H1 (cell line): ENCODE measurements at regions not wholly inside any gene's neighbourhood (a gene's known extent, or its start where the extent isn't known, plus 50 kb on each side); places are given as distances from the start of the nearest gene placed in this dataset.

Source experiments
- CTCF ChIA-PET: fragments of 300-600 bp; sonication (Branson Sonifier 250); formaldehyde crosslinking; loops from one replicate; lab custom pipeline; 2021; ENCODE audit not compliant: partially characterized antibody; lab: Charles Lee
- POLR2A ChIA-PET: fragments of 300-600 bp; sonication (Branson Sonifier 250); formaldehyde crosslinking; loops from one replicate; lab custom pipeline; 2021; ENCODE audit warnings: inconsistent platforms; ENCODE audit not compliant: partially characterized antibody; lab: Charles Lee
- DNase-seq, 2 experiments: peaks; one replicate each; pipeline versions ENCODE4 v3.0.0 to v3.0.0-alpha.2; 2010 to 2022; ENCODE audit warnings: low spot score in 2 of 2, low read depth in 1 of 2, mixed read lengths in 1 of 2
- FAIRE-seq: peaks from 2 replicates; lab custom pipeline; 2011; peaks lifted over from hg19 to GRCh38; lab: Jason Lieb, UNC
- H2AFZ ChIP-seq: 2 replicates; pipeline ENCODE4 v1.8.1; 2012; ENCODE audit warnings: low read length, inconsistent platforms
- H2AK5ac ChIP-seq: 2 replicates; pipeline ENCODE4 v1.6.1; 2013; ENCODE audit warnings: low read depth, low read length
- H2BK120ac ChIP-seq: replicated peaks from 2 replicates; pipeline ENCODE3; 2013; ENCODE audit warnings: low read depth, low read length, inconsistent platforms
- H2BK12ac ChIP-seq: 2 replicates; pipeline ENCODE4 v1.6.1; 2013; ENCODE audit warnings: low read depth, low read length
- H2BK15ac ChIP-seq: 2 replicates; pipeline ENCODE4 v1.6.1; 2013; ENCODE audit warnings: low read length
- H2BK20ac ChIP-seq: 2 replicates; pipeline ENCODE4 v1.6.1; 2013; ENCODE audit warnings: low read length
- H2BK5ac ChIP-seq: 2 replicates; pipeline ENCODE4 v1.6.1; 2013; ENCODE audit warnings: low read depth, low read length
- H3K14ac ChIP-seq: 2 replicates; pipeline ENCODE4 v1.6.1; 2013; ENCODE audit warnings: inconsistent platforms; ENCODE audit not compliant: insufficient read length
- H3K18ac ChIP-seq: 2 replicates; pipeline ENCODE4 v1.6.1; 2013; ENCODE audit warnings: low read length; ENCODE audit errors: extremely low read depth
- H3K23ac ChIP-seq: 2 replicates; pipeline ENCODE4 v1.6.1; 2013; ENCODE audit warnings: inconsistent platforms; ENCODE audit not compliant: insufficient read length
- H3K23me2 ChIP-seq: 2 replicates; pipeline ENCODE4 v1.6.1; 2013; ENCODE audit warnings: low read depth, low read length
- H3K27ac ChIP-seq: 2 replicates; pipeline ENCODE4 v1.6.1; 2011; ENCODE audit warnings: low read depth, low read length, inconsistent platforms
- H3K27me3 ChIP-seq, 4 experiments: replicated peaks in 1 of 4; 1 replicate in 1 of 4; 2 replicates in 3 of 4; pipeline versions ENCODE4 v1.6.1 to v1.8.1; 2011 to 2013; ENCODE audit warnings: low read length in 3 of 4, mild to moderate bottlenecking in 3 of 4, inconsistent platforms in 2 of 4, mixed read lengths in 2 of 4, moderate library complexity in 1 of 4; ENCODE audit not compliant: control insufficient read depth in 3 of 4, insufficient read depth in 3 of 4; ENCODE audit errors: extremely low read depth in 1 of 4
- H3K36me3 ChIP-seq, 4 experiments: 2 replicates each; pipeline versions ENCODE4 v1.6.1 to v1.8.1; 2011 to 2013; ENCODE audit warnings: mild to moderate bottlenecking in 4 of 4, low read length in 3 of 4, moderate library complexity in 2 of 4, control low read depth in 1 of 4, inconsistent platforms in 1 of 4; ENCODE audit not compliant: insufficient read depth in 4 of 4, control insufficient read depth in 2 of 4
- H3K4ac ChIP-seq: replicated peaks from 2 replicates; pipeline ENCODE3; 2013; ENCODE audit warnings: low read length, low read depth, mixed read lengths, inconsistent platforms; ENCODE audit not compliant: insufficient read length
- H3K4me1 ChIP-seq, 4 experiments: replicated peaks in 1 of 4; 1 replicate in 1 of 4; 2 replicates in 3 of 4; pipeline versions ENCODE4 v1.6.1 to v1.8.1; 2011 to 2013; ENCODE audit warnings: low read length in 3 of 4, inconsistent platforms in 2 of 4, mixed read lengths in 1 of 4; ENCODE audit not compliant: insufficient read depth in 4 of 4, control insufficient read depth in 3 of 4
- H3K4me2 ChIP-seq, 2 experiments: 2 replicates each; pipeline versions ENCODE4 v1.6.1 to v1.8.1; 2011 to 2013; ENCODE audit warnings: low read depth in 2 of 2, low read length in 2 of 2, control low read depth in 1 of 2, inconsistent platforms in 1 of 2, mild to moderate bottlenecking in 1 of 2; ENCODE audit not compliant: insufficient read depth in 1 of 2
- H3K4me3 ChIP-seq, 4 experiments: fragments of 200-600, 300-600 bp in 1 of 4; sonication (generic), shearing (Covaris generic), sonication (Bioruptor Twin) in 1 of 4; 2 replicates each; pipeline versions ENCODE4 v1.5.1 to v1.8.1; 2011 to 2016; ENCODE audit warnings: low read length in 4 of 4, low read depth in 3 of 4, control low read depth in 2 of 4, inconsistent platforms in 2 of 4, mild to moderate bottlenecking in 2 of 4, mixed read lengths in 1 of 4, moderate library complexity in 1 of 4; ENCODE audit not compliant: insufficient read depth in 2 of 4; ENCODE audit errors: extremely low read depth in 1 of 4
- H3K56ac ChIP-seq: replicated peaks from 2 replicates; pipeline ENCODE3; 2013; ENCODE audit warnings: low read depth, mild to moderate bottlenecking, mixed read lengths, low read length, inconsistent platforms; ENCODE audit not compliant: insufficient read length
- H3K79me1 ChIP-seq: 2 replicates; pipeline ENCODE4 v1.6.1; 2013; ENCODE audit warnings: low read depth, low read length, control low read depth
- H3K79me2 ChIP-seq, 2 experiments: 2 replicates each; pipeline versions ENCODE4 v1.6.1 to v1.8.1; 2012 to 2013; ENCODE audit warnings: low read length in 2 of 2, mild to moderate bottlenecking in 2 of 2, inconsistent platforms in 1 of 2; ENCODE audit not compliant: insufficient read depth in 2 of 2, control insufficient read depth in 1 of 2
- H3K9ac ChIP-seq, 4 experiments: replicated peaks in 1 of 4; 1 replicate in 1 of 4; 2 replicates in 3 of 4; pipeline versions ENCODE4 v1.6.1 to v1.8.1; 2011 to 2013; ENCODE audit warnings: low read depth in 3 of 4, low read length in 3 of 4, control low read depth in 2 of 4, mild to moderate bottlenecking in 2 of 4, moderate library complexity in 2 of 4, inconsistent platforms in 1 of 4; ENCODE audit errors: extremely low read depth in 1 of 4
- H3K9me3 ChIP-seq, 2 experiments: 2 replicates each; pipeline versions ENCODE4 v1.6.1 to v1.8.1; 2012 to 2013; ENCODE audit warnings: mild to moderate bottlenecking in 2 of 2, moderate library complexity in 2 of 2, control low read depth in 1 of 2, inconsistent platforms in 1 of 2, low read depth in 1 of 2, low read length in 1 of 2, mixed read lengths in 1 of 2; ENCODE audit not compliant: insufficient read depth in 2 of 2
- H4K20me1 ChIP-seq, 2 experiments: replicated peaks in 1 of 2; 2 replicates each; pipeline versions ENCODE3 to v1.8.1; 2011 to 2013; ENCODE audit warnings: inconsistent platforms in 2 of 2, low read length in 2 of 2, mild to moderate bottlenecking in 1 of 2; ENCODE audit not compliant: insufficient read depth in 2 of 2, control insufficient read depth in 1 of 2
- H4K5ac ChIP-seq: 2 replicates; pipeline ENCODE4 v1.6.1; 2013; ENCODE audit warnings: low read length, low read depth, mixed read lengths, inconsistent platforms; ENCODE audit not compliant: insufficient read length
- H4K8ac ChIP-seq: 2 replicates; pipeline ENCODE4 v1.8.0; 2013; ENCODE audit warnings: mild to moderate bottlenecking, moderate library complexity, low read length, inconsistent platforms; ENCODE audit not compliant: insufficient read depth; ENCODE audit errors: extremely low read depth
- H4K91ac ChIP-seq: replicated peaks from 2 replicates; pipeline ENCODE3; 2013; ENCODE audit warnings: low read length, mixed read lengths, inconsistent platforms; ENCODE audit not compliant: insufficient read length
- ASH2L ChIP-seq: fragments of 200-600, 300-600 bp; sonication (generic); IDR thresholded peaks from one replicate; pipeline ENCODE4 v1.7.1; 2017; ENCODE audit warnings: low read length
- BACH1 ChIP-seq: IDR thresholded peaks from 2 replicates; pipeline ENCODE4 v1.6.1; 2012; ENCODE audit warnings: low read length, improper control_type of control experiment
- CEBPB ChIP-seq: IDR thresholded peaks from 2 replicates; pipeline ENCODE4 v1.6.1; 2012; ENCODE audit warnings: low read depth, low read length
- CHD1 ChIP-seq: IDR thresholded peaks from 2 replicates; pipeline ENCODE4 v1.6.1; 2012; ENCODE audit warnings: low read depth, low read length, improper control_type of control experiment
- CREB1 ChIP-seq: IDR thresholded peaks from 2 replicates; pipeline ENCODE4 v1.6.1; 2012; ENCODE audit warnings: inconsistent platforms
- EGR1 ChIP-seq: IDR thresholded peaks from 2 replicates; pipeline ENCODE4 v1.6.1; 2011; ENCODE audit warnings: low read depth, low read length, borderline replicate concordance
- HDAC6 ChIP-seq: IDR thresholded peaks from one replicate; pipeline ENCODE4 v1.7.1; 2012; ENCODE audit warnings: low read depth, mild to moderate bottlenecking, inconsistent platforms, low read length, moderate library complexity
- POLR2AphosphoS5 ChIP-seq: IDR thresholded peaks from 2 replicates; pipeline ENCODE4 v1.6.1; 2011; ENCODE audit warnings: low read depth, low read length
- RNF2 ChIP-seq: fragments of 200-900, 300-1000 bp; sonication (generic); IDR thresholded peaks from 2 replicates; pipeline ENCODE4 v1.7.1; 2016; ENCODE audit warnings: borderline replicate concordance, low read depth, mild to moderate bottlenecking, antibody characterized with exemption, low read length; ENCODE audit not compliant: poor library complexity, severe bottlenecking; ENCODE audit errors: missing control alignments
- SP1 ChIP-seq: IDR thresholded peaks from 2 replicates; pipeline ENCODE4 v1.6.1; 2011; ENCODE audit warnings: low read depth, low read length
- TCF12 ChIP-seq: IDR thresholded peaks from 2 replicates; pipeline ENCODE4 v1.6.1; 2011; ENCODE audit warnings: low read depth, mild to moderate bottlenecking, low read length
- TEAD4 ChIP-seq: IDR thresholded peaks from 2 replicates; pipeline ENCODE4 v1.6.1; 2012; ENCODE audit warnings: low read depth, low read length, inconsistent platforms, mixed read lengths
- YY1 ChIP-seq: IDR thresholded peaks from 2 replicates; pipeline ENCODE4 v1.6.1; 2011; ENCODE audit warnings: low read depth, mild to moderate bottlenecking, low read length
- WGBS, 2 experiments: shearing (Covaris generic) in 1 of 2; methylation state at CpG; one replicate each; pipeline versions ENCODE4 v1.1.6 to v1.1.7; 2013 to 2015; ENCODE audit warnings: low lambda C conversion rate in 2 of 2, mixed read lengths in 2 of 2, inconsistent platforms in 1 of 2, low coverage in 1 of 2, missing lambda C conversion rate in 1 of 2; ENCODE audit not compliant: insufficient replicate concordance in 2 of 2, insufficient coverage in 1 of 2, insufficient read length in 1 of 2; ENCODE audit errors: extremely low coverage in 1 of 2, missing lambda C conversion rate in 1 of 2; 5-methylcytosine and 5-hydroxymethylcytosine counted together
- TF ChIP-seq, protein P1 (sequence below), 3 experiments: IDR thresholded peaks; 1 replicate in 2 of 3; 2 replicates in 1 of 3; pipeline versions ENCODE4 v1.5.1 to v1.6.1; 2011; ENCODE audit warnings: low read length in 3 of 3, mild to moderate bottlenecking in 3 of 3, inconsistent platforms in 2 of 3, low read depth in 1 of 3, moderate library complexity in 1 of 3; ENCODE audit not compliant: insufficient read depth in 1 of 3; ENCODE audit errors: control extremely low read depth in 1 of 3

DNA sequence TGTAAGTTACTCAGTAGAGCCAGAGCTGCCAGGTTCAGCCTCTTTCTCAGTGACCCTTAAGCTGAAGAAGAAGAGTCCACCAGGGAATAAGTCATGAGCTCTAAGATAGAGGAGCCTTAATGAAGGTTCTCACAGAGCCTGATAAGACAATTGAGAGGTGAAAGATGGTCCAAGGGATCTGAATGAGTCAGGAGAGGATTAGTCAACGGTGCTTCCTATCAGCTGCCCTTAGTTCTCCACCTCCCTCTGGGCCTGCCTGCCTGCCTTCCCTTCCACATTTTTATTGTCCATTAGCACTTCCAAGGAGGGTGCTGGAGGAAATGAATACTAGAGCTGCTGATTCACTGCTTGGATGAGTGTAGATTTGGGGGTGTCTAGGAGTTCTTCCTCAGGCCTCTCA is 161.7 kb upstream of the RMST start:
- WGBS, 2 experiments, result 82% methylated on average over 1 of the region's 1 CpG; no CpG with 5 or more reads in 1 of the 2 experiments
- no peak overlapping the region for H3K23ac ChIP-seq
- no peak overlapping the region for H3K4me2 ChIP-seq
- no peaks in the 10 kb centered on the region for H3K79me2 ChIP-seq
- H2BK20ac ChIP-seq, result no peak overlapping the region
- no peaks in the 10 kb centered on the region for H3K4me1 ChIP-seq
- H3K36me3 ChIP-seq, result no peaks in the 10 kb centered on the region
- H4K91ac ChIP-seq, result no peak overlapping the region
- no peak overlapping the region for H3K27ac ChIP-seq
- ChIA-PET CTCF (interaction anchor here (1.0 to 2.2 kb wide), 5 partner anchors 10 to 315 kb away, joined by 3 to 7 read pairs (median 3); no protein-coding TSS in a partner anchor), POLR2A (interaction anchor here (0.7 to 1.0 kb wide), 2 partner anchors 18 to 35 kb away, joined by 3 read pairs; no protein-coding TSS in a partner anchor)
- no peak overlapping the region for H3K9ac ChIP-seq
- no peak overlapping the region for H3K4ac ChIP-seq
- FAIRE-seq (no peak), DNase-seq (no peak)
- H3K18ac ChIP-seq, result no peak overlapping the region
- no peak overlapping the region for H3K4me3 ChIP-seq
- no peak overlapping the region for H2BK5ac ChIP-seq
- H2BK15ac ChIP-seq, result no peak overlapping the region
- no peaks in the 10 kb centered on the region for H3K9me3 ChIP-seq
- no peaks in the 10 kb centered on the region for H3K23me2 ChIP-seq
- H2AFZ ChIP-seq, result no peak overlapping the region
- no peak overlapping the region for H4K5ac ChIP-seq
- no peak overlapping the region for H4K8ac ChIP-seq
- no peak overlapping the region for H2AK5ac ChIP-seq
- H3K79me1 ChIP-seq, result no peaks in the 10 kb centered on the region
- H2BK12ac ChIP-seq, result no peak overlapping the region
- H3K14ac ChIP-seq, result no peak overlapping the region
- no peaks in the 10 kb centered on the region for H4K20me1 ChIP-seq
- H3K56ac ChIP-seq, result no peak overlapping the region
- no peaks in the 10 kb centered on the region for H3K27me3 ChIP-seq
- H2BK120ac ChIP-seq, result no peak overlapping the region
- no peak for TF ChIP-seq YY1
- no peak for TF ChIP-seq TCF12
- TF ChIP-seq, protein P1, sequence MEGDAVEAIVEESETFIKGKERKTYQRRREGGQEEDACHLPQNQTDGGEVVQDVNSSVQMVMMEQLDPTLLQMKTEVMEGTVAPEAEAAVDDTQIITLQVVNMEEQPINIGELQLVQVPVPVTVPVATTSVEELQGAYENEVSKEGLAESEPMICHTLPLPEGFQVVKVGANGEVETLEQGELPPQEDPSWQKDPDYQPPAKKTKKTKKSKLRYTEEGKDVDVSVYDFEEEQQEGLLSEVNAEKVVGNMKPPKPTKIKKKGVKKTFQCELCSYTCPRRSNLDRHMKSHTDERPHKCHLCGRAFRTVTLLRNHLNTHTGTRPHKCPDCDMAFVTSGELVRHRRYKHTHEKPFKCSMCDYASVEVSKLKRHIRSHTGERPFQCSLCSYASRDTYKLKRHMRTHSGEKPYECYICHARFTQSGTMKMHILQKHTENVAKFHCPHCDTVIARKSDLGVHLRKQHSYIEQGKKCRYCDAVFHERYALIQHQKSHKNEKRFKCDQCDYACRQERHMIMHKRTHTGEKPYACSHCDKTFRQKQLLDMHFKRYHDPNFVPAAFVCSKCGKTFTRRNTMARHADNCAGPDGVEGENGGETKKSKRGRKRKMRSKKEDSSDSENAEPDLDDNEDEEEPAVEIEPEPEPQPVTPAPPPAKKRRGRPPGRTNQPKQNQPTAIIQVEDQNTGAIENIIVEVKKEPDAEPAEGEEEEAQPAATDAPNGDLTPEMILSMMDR (IDR thresholded peaks at IDR 0.05; ENCODE audit: control extremely low read depth in 1 of 3, insufficient read depth in 1 of 3, low read depth in 1 of 3, low read length in 3 of 3), result no peak
- no peak for TF ChIP-seq CREB1
- TF ChIP-seq SP1, result no peak
- TF ChIP-seq RNF2, result no peak
- no peak for TF ChIP-seq EGR1
- TF ChIP-seq HDAC6, result no peak
- no peak for TF ChIP-seq BACH1
- TF ChIP-seq TEAD4, result no peak
- TF ChIP-seq CEBPB, result no peak
- TF ChIP-seq CHD1, result no peak
- TF ChIP-seq ASH2L, result no peak
- TF ChIP-seq POLR2AphosphoS5, result no peak
